CD14-positive monocyte (primary cell): ENCODE measurements at regions not wholly inside any gene's neighbourhood (a gene's known extent, or its start where the extent isn't known, plus 50 kb on each side); places are given as distances from the start of the nearest gene placed in this dataset.

Experiments
- DNase-seq, 3 donors: peaks; one replicate each; pipeline ENCODE4 v3.0.0-alpha.2; 2011 to 2022
- H2AFZ ChIP-seq: 2 replicates; pipeline ENCODE4 v1.6.0; 2012; ENCODE audit warnings: mild to moderate bottlenecking, low read depth, low read length, inconsistent platforms; ENCODE audit not compliant: insufficient read depth, poor library complexity, severe bottlenecking
- H3K27ac ChIP-seq, 2 donors: 1 replicate in 1 of 2; 2 replicates in 1 of 2; pipeline ENCODE4 v1.5.1; 2012 to 2013; ENCODE audit warnings: low read length in 2 of 2, control low read depth in 1 of 2, inconsistent platforms in 1 of 2, low read depth in 1 of 2, mild to moderate bottlenecking in 1 of 2
- H3K27me3 ChIP-seq, 2 donors: one replicate each; pipeline versions ENCODE4 v1.6.0 to v1.6.1; 2011 to 2013; ENCODE audit warnings: low read length in 2 of 2; ENCODE audit not compliant: control insufficient read depth in 2 of 2, insufficient read depth in 2 of 2
- H3K36me3 ChIP-seq, 2 donors: replicated peaks in 1 of 2; 1 replicate in 1 of 2; 2 replicates in 1 of 2; pipeline versions ENCODE4 v1.5.1 to v1.6.1; 2012 to 2013; ENCODE audit warnings: low read length in 2 of 2, control low read depth in 1 of 2, inconsistent platforms in 1 of 2, mild to moderate bottlenecking in 1 of 2; ENCODE audit not compliant: insufficient read depth in 2 of 2, control insufficient read depth in 1 of 2
- H3K4me1 ChIP-seq, 2 donors: 1 replicate in 1 of 2; 2 replicates in 1 of 2; pipeline versions ENCODE4 v1.5.1 to v1.6.1; 2012 to 2013; ENCODE audit warnings: low read length in 2 of 2, control low read depth in 1 of 2, inconsistent platforms in 1 of 2, mild to moderate bottlenecking in 1 of 2, moderate library complexity in 1 of 2; ENCODE audit not compliant: insufficient read depth in 2 of 2, control insufficient read depth in 1 of 2
- H3K4me2 ChIP-seq: replicated peaks from 2 replicates; pipeline ENCODE3; 2012; ENCODE audit warnings: low read length, moderate library complexity, mild to moderate bottlenecking; ENCODE audit not compliant: poor library complexity, severe bottlenecking; ENCODE audit errors: extremely low read depth
- H3K4me3 ChIP-seq, 3 experiments: fragments of 200-600 bp in 1 of 3; sonication (generic) in 1 of 3; replicated peaks in 1 of 3; 1 replicate in 2 of 3; 2 replicates in 1 of 3; pipeline ENCODE4 v1.5.1; 2011 to 2013; ENCODE audit warnings: low read length in 3 of 3, mild to moderate bottlenecking in 3 of 3, control low read depth in 2 of 3, low read depth in 2 of 3, inconsistent platforms in 1 of 3, moderate library complexity in 1 of 3
- H3K79me2 ChIP-seq: 2 replicates; pipeline ENCODE4 v1.6.0; 2012; ENCODE audit warnings: mild to moderate bottlenecking, control low read depth, inconsistent platforms, low read length, moderate library complexity; ENCODE audit not compliant: insufficient read depth
- H3K9ac ChIP-seq: 2 replicates; pipeline ENCODE4 v1.6.0; 2017; ENCODE audit warnings: low read length, mild to moderate bottlenecking; ENCODE audit not compliant: insufficient read depth, poor library complexity, severe bottlenecking
- H3K9me3 ChIP-seq, 2 donors: replicated peaks in 1 of 2; 1 replicate in 1 of 2; 2 replicates in 1 of 2; pipeline versions ENCODE4 v1.5.1 to v1.6.1; 2012 to 2013; ENCODE audit warnings: low read length in 2 of 2, control low read depth in 1 of 2; ENCODE audit not compliant: control insufficient read depth in 1 of 2, insufficient read depth in 1 of 2
- H4K20me1 ChIP-seq: 2 replicates; pipeline ENCODE4 v1.6.0; 2012; ENCODE audit warnings: mild to moderate bottlenecking, low read length, control low read depth, moderate library complexity; ENCODE audit not compliant: insufficient read depth
- H3K27ac Mint-ChIP-seq, 7 donors: one replicate each; pipeline ENCODE4 v1.8.0; 2020; ENCODE audit warnings: mild to moderate bottlenecking in 7 of 7, mixed read lengths in 7 of 7, moderate library complexity in 6 of 7, inconsistent platforms in 2 of 7
- H3K27me3 Mint-ChIP-seq, 3 donors: one replicate each; pipeline ENCODE4 v1.8.0; 2021 to 2022; ENCODE audit warnings: low read depth in 3 of 3, mild to moderate bottlenecking in 3 of 3, mixed read lengths in 3 of 3, moderate library complexity in 3 of 3, inconsistent platforms in 1 of 3
- H3K36me3 Mint-ChIP-seq, 2 donors: one replicate each; pipeline ENCODE4 v1.8.0; 2020; ENCODE audit warnings: mixed read lengths in 2 of 2, inconsistent platforms in 1 of 2, mild to moderate bottlenecking in 1 of 2
- H3K4me1 Mint-ChIP-seq: one replicate; pipeline ENCODE4 v1.8.0; 2020; ENCODE audit warnings: mild to moderate bottlenecking, mixed read lengths
- H3K4me3 Mint-ChIP-seq, 2 donors: one replicate each; pipeline ENCODE4 v1.8.0; 2020; ENCODE audit warnings: mild to moderate bottlenecking in 2 of 2, mixed read lengths in 2 of 2, moderate library complexity in 1 of 2
- H3K9me3 Mint-ChIP-seq, 7 donors: one replicate each; pipeline ENCODE4 v1.8.0; 2020 to 2022; ENCODE audit warnings: mixed read lengths in 7 of 7, mild to moderate bottlenecking in 6 of 7, moderate library complexity in 6 of 7, inconsistent platforms in 2 of 7
- WGBS: methylation state at CpG from one replicate; pipeline ENCODE4 v1.1.5; 2013; ENCODE audit warnings: missing lambda C conversion rate; ENCODE audit not compliant: insufficient coverage; 5-methylcytosine and 5-hydroxymethylcytosine counted together
- intact Hi-C, 2 donors: fragments of 100-400 bp; cut with micrococcal nuclease; formaldehyde crosslinking; loops; one replicate each; pipeline versions ENCODE4 v1.15.0 to v1.15.1; 2023
- TF ChIP-seq, protein P1 (sequence below): fragments of 200-600 bp; IDR thresholded peaks from one replicate; pipeline ENCODE4 v1.8.0; 2022; ENCODE audit warnings: antibody characterized with exemption, mild to moderate bottlenecking

GRCh38 chr3:159082519-159082918, 280.7 kb downstream of the MFSD1 start:
- H3K9me3 ChIP-seq: no peaks in the 10 kb centered on the region
- Mint-ChIP-seq H3K27ac (no peak overlapping the region), H3K4me3 (no peak overlapping the region), H3K36me3 (no peaks in the 10 kb centered on the region), H3K27me3 (peaks cover 0 to 2% (median 0%) of the 10 kb centered on the region in 3 donors), H3K9me3 (peaks cover 0 to 2% (median 1%) of the 10 kb centered on the region in 7 donors), H3K4me1 (no peaks in the 10 kb centered on the region)
- no peak overlapping the region for H3K4me3 ChIP-seq
- TF ChIP-seq, protein P1, sequence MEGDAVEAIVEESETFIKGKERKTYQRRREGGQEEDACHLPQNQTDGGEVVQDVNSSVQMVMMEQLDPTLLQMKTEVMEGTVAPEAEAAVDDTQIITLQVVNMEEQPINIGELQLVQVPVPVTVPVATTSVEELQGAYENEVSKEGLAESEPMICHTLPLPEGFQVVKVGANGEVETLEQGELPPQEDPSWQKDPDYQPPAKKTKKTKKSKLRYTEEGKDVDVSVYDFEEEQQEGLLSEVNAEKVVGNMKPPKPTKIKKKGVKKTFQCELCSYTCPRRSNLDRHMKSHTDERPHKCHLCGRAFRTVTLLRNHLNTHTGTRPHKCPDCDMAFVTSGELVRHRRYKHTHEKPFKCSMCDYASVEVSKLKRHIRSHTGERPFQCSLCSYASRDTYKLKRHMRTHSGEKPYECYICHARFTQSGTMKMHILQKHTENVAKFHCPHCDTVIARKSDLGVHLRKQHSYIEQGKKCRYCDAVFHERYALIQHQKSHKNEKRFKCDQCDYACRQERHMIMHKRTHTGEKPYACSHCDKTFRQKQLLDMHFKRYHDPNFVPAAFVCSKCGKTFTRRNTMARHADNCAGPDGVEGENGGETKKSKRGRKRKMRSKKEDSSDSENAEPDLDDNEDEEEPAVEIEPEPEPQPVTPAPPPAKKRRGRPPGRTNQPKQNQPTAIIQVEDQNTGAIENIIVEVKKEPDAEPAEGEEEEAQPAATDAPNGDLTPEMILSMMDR: no peak
- H3K79me2 ChIP-seq: no peaks in the 10 kb centered on the region
- DNase-seq: no peak
- H3K27me3 ChIP-seq: no peaks in the 10 kb centered on the region
- intact Hi-C loops: no loop called here
- H3K9ac ChIP-seq: no peak overlapping the region
- no peaks in the 10 kb centered on the region for H4K20me1 ChIP-seq
- H3K4me1 ChIP-seq: no peaks in the 10 kb centered on the region
- no peaks in the 10 kb centered on the region for H3K36me3 ChIP-seq
- no peak overlapping the region for H3K27ac ChIP-seq
- 93% methylated on average over 1 of the region's 1 CpG for WGBS
- H3K4me2 ChIP-seq: no peak overlapping the region
- no peak overlapping the region for H2AFZ ChIP-seq

DNA sequence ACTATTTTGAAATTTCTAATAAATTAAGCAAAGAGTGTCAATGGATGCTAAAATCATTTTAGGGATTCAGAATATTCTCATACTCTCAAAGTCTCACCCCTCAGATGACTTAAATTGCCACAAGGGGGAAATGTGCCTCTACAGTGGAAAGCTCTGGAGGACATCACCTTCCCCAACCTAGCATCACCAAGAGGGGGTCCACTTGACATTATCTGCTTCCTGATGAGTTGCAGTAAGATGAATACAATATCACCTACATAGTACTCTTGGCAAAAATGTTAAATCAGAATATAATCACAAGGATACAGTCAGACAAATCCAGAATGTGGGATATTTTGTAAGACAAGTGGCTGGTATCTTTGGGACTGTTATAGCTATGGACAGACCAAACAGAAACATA, 290.1 kb downstream of the MFSD1 start:
- TF ChIP-seq, protein P1: no peak
- Histone ChIP-seq H3K36me3 (no peaks in the 10 kb centered on the region), H2AFZ (no peak overlapping the region), H3K4me3 (no peak overlapping the region), H3K9ac (no peak overlapping the region), H3K4me2 (no peak overlapping the region), H3K9me3 (peaks cover 0 to 4% of the 10 kb centered on the region in 2 donors), H4K20me1 (no peaks in the 10 kb centered on the region), H3K79me2 (no peaks in the 10 kb centered on the region), H3K27ac (no peak overlapping the region), H3K4me1 (no peaks in the 10 kb centered on the region), H3K27me3 (no peaks in the 10 kb centered on the region)
- DNase-seq: no peak
- peaks cover 2 to 8% (median 5%) of the 10 kb centered on the region in 7 donors for H3K9me3 Mint-ChIP-seq
- no peaks in the 10 kb centered on the region for H3K27me3 Mint-ChIP-seq
- no peaks in the 10 kb centered on the region for H3K36me3 Mint-ChIP-seq
- H3K27ac Mint-ChIP-seq: no peak overlapping the region
- no peak overlapping the region for H3K4me3 Mint-ChIP-seq
- no peaks in the 10 kb centered on the region for H3K4me1 Mint-ChIP-seq
- intact Hi-C loops: no loop called here
